ENCODE measurements at regions not wholly inside any gene's neighbourhood (a gene's known extent, or its start where the extent isn't known, plus 50 kb on each side); places are given as distances from the start of the nearest gene placed in this dataset.

DNA sequence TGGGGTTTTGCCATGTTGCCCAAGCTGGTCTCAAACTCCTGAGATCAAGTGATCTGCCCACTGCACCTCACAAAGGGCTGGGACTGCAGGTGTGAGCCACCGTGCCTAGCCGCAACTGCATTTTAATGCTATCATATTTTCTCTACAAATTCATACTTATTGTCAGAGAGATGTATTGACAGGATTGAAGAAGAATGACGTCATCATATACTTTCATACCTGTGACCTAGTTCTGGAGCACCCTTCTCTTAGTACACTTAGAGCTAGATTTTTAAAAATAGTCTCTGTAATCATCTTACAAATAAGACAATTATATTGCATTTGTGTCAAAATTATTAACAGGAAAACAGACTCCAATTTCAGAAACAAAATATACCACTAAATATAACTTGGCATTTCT lies 242.8 kb upstream of the PDZRN3 start:
- no peaks in the 10 kb centered on the region for H3K9me3 ChIP-seq
- H3K4me1 ChIP-seq = no peaks in the 10 kb centered on the region
- no peak overlapping the region for H3K4me3 ChIP-seq (ENCODE audit: low read depth, low read length)
- H3K36me3 ChIP-seq (ENCODE audit: control insufficient read depth, insufficient read depth, low read length) = no peaks in the 10 kb centered on the region
- DNase-seq = no peak
- ChIA-PET CTCF (no interaction called here), POLR2A (no interaction called here)
- H3K27me3 Mint-ChIP-seq (ENCODE audit: insufficient read depth, unreplicated experiment) = peaks cover 9% of the 10 kb centered on the region
- no peak overlapping the region for H3K4me3 Mint-ChIP-seq (ENCODE audit: unreplicated experiment)
- intact Hi-C loops (cut with micrococcal nuclease; ENCODE audit: unreplicated experiment) = loop anchor here (5.0 kb wide), 1 partner anchor 1305 kb away; no protein-coding TSS in a partner anchor
- no peaks in the 10 kb centered on the region for H3K36me3 Mint-ChIP-seq (ENCODE audit: insufficient read depth, unreplicated experiment)
- no peaks in the 10 kb centered on the region for H3K27me3 ChIP-seq (replicated peaks; ENCODE audit: control insufficient read depth, insufficient read depth, low read length)
- no peaks in the 10 kb centered on the region for H3K4me1 Mint-ChIP-seq (ENCODE audit: low read depth, unreplicated experiment)
- BruUV-seq (replicated peaks) = no TSS peak
- H3K27ac Mint-ChIP-seq (ENCODE audit: unreplicated experiment) = no peak overlapping the region
- H3K9me3 Mint-ChIP-seq (ENCODE audit: unreplicated experiment) = no peaks in the 10 kb centered on the region
- TF ChIP-seq, protein P1, sequence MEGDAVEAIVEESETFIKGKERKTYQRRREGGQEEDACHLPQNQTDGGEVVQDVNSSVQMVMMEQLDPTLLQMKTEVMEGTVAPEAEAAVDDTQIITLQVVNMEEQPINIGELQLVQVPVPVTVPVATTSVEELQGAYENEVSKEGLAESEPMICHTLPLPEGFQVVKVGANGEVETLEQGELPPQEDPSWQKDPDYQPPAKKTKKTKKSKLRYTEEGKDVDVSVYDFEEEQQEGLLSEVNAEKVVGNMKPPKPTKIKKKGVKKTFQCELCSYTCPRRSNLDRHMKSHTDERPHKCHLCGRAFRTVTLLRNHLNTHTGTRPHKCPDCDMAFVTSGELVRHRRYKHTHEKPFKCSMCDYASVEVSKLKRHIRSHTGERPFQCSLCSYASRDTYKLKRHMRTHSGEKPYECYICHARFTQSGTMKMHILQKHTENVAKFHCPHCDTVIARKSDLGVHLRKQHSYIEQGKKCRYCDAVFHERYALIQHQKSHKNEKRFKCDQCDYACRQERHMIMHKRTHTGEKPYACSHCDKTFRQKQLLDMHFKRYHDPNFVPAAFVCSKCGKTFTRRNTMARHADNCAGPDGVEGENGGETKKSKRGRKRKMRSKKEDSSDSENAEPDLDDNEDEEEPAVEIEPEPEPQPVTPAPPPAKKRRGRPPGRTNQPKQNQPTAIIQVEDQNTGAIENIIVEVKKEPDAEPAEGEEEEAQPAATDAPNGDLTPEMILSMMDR (IDR thresholded peaks at IDR 0.05; ENCODE audit: insufficient read depth in 1 of 2, low read depth in 1 of 2, low read length in 1 of 2, severe bottlenecking in 1 of 2, unreplicated experiment in 1 of 2) = no peak

DNA sequence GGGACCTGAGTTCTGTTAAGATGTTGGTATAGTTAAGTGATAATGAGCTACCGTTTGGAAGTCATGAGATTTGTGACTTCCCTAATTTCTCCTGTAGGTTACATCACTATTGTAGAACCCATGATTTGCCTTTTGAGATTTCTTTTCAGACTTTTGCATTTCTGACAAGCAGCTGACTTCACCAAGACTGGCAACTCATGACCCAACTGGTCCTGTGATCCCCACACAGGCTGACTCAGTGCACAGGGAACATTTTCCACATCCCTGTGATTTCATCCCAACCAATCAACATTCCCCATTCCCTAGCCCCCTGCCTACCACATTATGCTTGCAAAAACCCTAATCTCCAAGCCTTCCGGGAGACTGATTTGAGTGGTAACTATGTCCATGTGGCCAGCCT lies 242.1 kb upstream of the PDZRN3 start:
- TF ChIP-seq, protein P1 (IDR thresholded peaks at IDR 0.05; ENCODE audit: insufficient read depth in 1 of 2, low read depth in 1 of 2, low read length in 1 of 2, severe bottlenecking in 1 of 2, unreplicated experiment in 1 of 2) = no peak
- H3K4me3 ChIP-seq (ENCODE audit: low read depth, low read length) = no peak overlapping the region
- Mint-ChIP-seq H3K4me3 (ENCODE audit: unreplicated experiment) (no peak overlapping the region), H3K36me3 (ENCODE audit: insufficient read depth, unreplicated experiment) (no peaks in the 10 kb centered on the region), H3K4me1 (ENCODE audit: low read depth, unreplicated experiment) (no peaks in the 10 kb centered on the region), H3K27me3 (ENCODE audit: insufficient read depth, unreplicated experiment) (peaks cover 9% of the 10 kb centered on the region), H3K27ac (ENCODE audit: unreplicated experiment) (no peak overlapping the region), H3K9me3 (ENCODE audit: unreplicated experiment) (no peaks in the 10 kb centered on the region)
- no peaks in the 10 kb centered on the region for H3K9me3 ChIP-seq
- DNase-seq = no peak
- POLR2A ChIA-PET = interaction anchor here (0.6 kb wide), 1 partner anchor 39 kb away, joined by 3 read pairs; no protein-coding TSS in a partner anchor
- H3K27me3 ChIP-seq (replicated peaks; ENCODE audit: control insufficient read depth, insufficient read depth, low read length) = no peaks in the 10 kb centered on the region
- H3K4me1 ChIP-seq = no peaks in the 10 kb centered on the region
- intact Hi-C loops (cut with micrococcal nuclease; ENCODE audit: unreplicated experiment) = loop anchor here (5.0 kb wide), 1 partner anchor 1305 kb away; no protein-coding TSS in a partner anchor
- no TSS peak for BruUV-seq (replicated peaks)
- no peaks in the 10 kb centered on the region for H3K36me3 ChIP-seq (ENCODE audit: control insufficient read depth, insufficient read depth, low read length)
- CTCF ChIA-PET = no interaction called here

DNA sequence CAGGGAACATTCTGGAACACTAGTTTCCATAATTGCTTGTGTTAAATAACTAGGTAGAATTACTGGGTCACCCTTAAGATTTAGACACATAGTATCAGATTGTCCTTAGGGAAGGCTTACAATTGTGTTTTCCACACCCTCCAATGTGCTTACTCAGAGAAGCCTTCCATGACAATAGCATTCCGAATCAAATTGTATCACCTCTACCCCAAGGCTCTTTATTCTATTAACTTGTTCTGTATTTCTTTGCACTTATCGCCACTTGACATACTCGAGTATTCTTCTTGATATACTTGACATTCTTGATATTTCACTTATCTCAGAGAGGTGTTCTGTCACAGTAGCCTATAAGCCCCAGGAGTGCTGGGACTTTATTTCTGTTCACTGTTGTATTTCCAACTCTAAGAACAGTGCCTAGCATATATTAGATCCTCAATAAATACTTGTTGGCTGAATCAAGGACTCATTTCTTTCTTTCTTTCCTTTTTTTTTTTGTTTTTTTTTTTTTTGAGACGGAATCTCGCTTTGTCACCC lies 238.9 kb upstream of the PDZRN3 start:
- H3K27me3 Mint-ChIP-seq (ENCODE audit: insufficient read depth, unreplicated experiment) = no peaks in the 10 kb centered on the region
- intact Hi-C loops (cut with micrococcal nuclease; ENCODE audit: unreplicated experiment) = no loop called here
- Histone ChIP-seq H3K4me3 (ENCODE audit: low read depth, low read length) (no peak overlapping the region), H3K36me3 (ENCODE audit: control insufficient read depth, insufficient read depth, low read length) (no peaks in the 10 kb centered on the region), H3K4me1 (no peaks in the 10 kb centered on the region), H3K27me3 (replicated peaks; ENCODE audit: control insufficient read depth, insufficient read depth, low read length) (no peaks in the 10 kb centered on the region), H3K9me3 (no peaks in the 10 kb centered on the region)
- no peak for DNase-seq
- BruUV-seq (replicated peaks) = no TSS peak
- no peaks in the 10 kb centered on the region for H3K4me1 Mint-ChIP-seq (ENCODE audit: low read depth, unreplicated experiment)
- H3K27ac Mint-ChIP-seq (ENCODE audit: unreplicated experiment) = no peak overlapping the region
- TF ChIP-seq, protein P1 (IDR thresholded peaks at IDR 0.05; ENCODE audit: insufficient read depth in 1 of 2, low read depth in 1 of 2, low read length in 1 of 2, severe bottlenecking in 1 of 2, unreplicated experiment in 1 of 2) = no peak
- ChIA-PET POLR2A (no interaction called here), CTCF (no interaction called here)
- no peaks in the 10 kb centered on the region for H3K36me3 Mint-ChIP-seq (ENCODE audit: insufficient read depth, unreplicated experiment)
- no peaks in the 10 kb centered on the region for H3K9me3 Mint-ChIP-seq (ENCODE audit: unreplicated experiment)
- no peak overlapping the region for H3K4me3 Mint-ChIP-seq (ENCODE audit: unreplicated experiment)

Measured in Caco-2 (cell line).